Peyer's patch (tissue), 4 donors: ENCODE measurements at regions not wholly inside any gene's neighbourhood (a gene's known extent, or its start where the extent isn't known, plus 50 kb on each side); places are given as distances from the start of the nearest gene placed in this dataset.

ENCODE experiments used
- POLR2A ChIP-seq, 2 donors: fragments of 450-650 bp; IDR thresholded peaks; one replicate each; pipeline ENCODE4 v1.5.1; 2017; ENCODE audit warnings: antibody characterized with exemption in 2 of 2, mild to moderate bottlenecking in 2 of 2, moderate library complexity in 2 of 2
- TF ChIP-seq, protein P1 (sequence below), 6 experiments: fragments of 450-650 bp in 4 of 6; fragments of 200-600 bp in 2 of 6; sonication (generic) in 1 of 6; IDR thresholded peaks; one replicate each; pipeline ENCODE4 v1.5.1; 2017 to 2019; ENCODE audit warnings: antibody characterized with exemption in 6 of 6, mild to moderate bottlenecking in 3 of 6, moderate library complexity in 1 of 6

DNA sequence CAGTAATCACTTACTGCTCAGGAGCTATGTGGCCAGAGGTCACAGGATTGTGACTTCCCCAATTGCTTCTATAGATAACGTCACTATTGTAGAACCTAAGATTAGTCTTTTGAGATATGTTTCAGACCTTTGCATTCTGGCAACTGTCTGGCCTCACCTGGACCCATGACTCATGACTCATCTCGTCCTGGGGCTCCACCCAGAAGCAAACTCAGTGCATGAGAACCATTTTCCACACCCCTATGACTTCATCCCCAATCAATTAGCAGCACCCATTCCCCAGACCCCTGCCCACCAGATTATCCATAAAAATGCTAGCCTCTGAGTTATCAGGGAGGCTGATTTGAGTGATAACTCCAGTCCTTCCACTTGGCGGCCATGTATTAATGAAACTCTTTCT is 186.9 kb downstream of the EMP1 start:
- TF ChIP-seq, protein P1, sequence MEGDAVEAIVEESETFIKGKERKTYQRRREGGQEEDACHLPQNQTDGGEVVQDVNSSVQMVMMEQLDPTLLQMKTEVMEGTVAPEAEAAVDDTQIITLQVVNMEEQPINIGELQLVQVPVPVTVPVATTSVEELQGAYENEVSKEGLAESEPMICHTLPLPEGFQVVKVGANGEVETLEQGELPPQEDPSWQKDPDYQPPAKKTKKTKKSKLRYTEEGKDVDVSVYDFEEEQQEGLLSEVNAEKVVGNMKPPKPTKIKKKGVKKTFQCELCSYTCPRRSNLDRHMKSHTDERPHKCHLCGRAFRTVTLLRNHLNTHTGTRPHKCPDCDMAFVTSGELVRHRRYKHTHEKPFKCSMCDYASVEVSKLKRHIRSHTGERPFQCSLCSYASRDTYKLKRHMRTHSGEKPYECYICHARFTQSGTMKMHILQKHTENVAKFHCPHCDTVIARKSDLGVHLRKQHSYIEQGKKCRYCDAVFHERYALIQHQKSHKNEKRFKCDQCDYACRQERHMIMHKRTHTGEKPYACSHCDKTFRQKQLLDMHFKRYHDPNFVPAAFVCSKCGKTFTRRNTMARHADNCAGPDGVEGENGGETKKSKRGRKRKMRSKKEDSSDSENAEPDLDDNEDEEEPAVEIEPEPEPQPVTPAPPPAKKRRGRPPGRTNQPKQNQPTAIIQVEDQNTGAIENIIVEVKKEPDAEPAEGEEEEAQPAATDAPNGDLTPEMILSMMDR (IDR thresholded peaks at IDR 0.05), result no peak
- TF ChIP-seq POLR2A (IDR thresholded peaks at IDR 0.05), result no peak
